PC-9 (cell line): ENCODE measurements at regions not wholly inside any gene's neighbourhood (a gene's known extent, or its start where the extent isn't known, plus 50 kb on each side); places are given as distances from the start of the nearest gene placed in this dataset.

Source experiments
- BruUV-seq: library from RNA; stranded (reverse); fragments of 400-500 nt; replicated peaks from 2 replicates; lab custom pipeline; 2021; lab: Mats Ljungman, UMichigan
- CTCF ChIA-PET: fragments of 300-600 bp; sonication (Branson Sonifier 250); formaldehyde crosslinking; loops from one replicate; lab custom pipeline; 2022; ENCODE audit warnings: antibody characterized with exemption; lab: Charles Lee
- POLR2A ChIA-PET: fragments of 300-600 bp; sonication (Branson Sonifier 250); formaldehyde crosslinking; loops from one replicate; lab custom pipeline; 2022; ENCODE audit warnings: antibody characterized with exemption; ENCODE audit not compliant: unreplicated experiment; lab: Charles Lee
- DNase-seq, 2 experiments: peaks; one replicate each; pipeline versions ENCODE4 v3.0.0 to v3.0.0-alpha.2; 2015 to 2022; ENCODE audit warnings: mixed read lengths in 1 of 2
- H2AFZ ChIP-seq: fragments of 200-600 bp; sonication (generic); 2 replicates; pipeline ENCODE4 v1.8.1; 2017; ENCODE audit warnings: antibody characterized with exemption
- H3F3A ChIP-seq: fragments of 200-600 bp; sonication (generic); 2 replicates; pipeline ENCODE4 v1.8.1; 2017; ENCODE audit warnings: antibody characterized with exemption, mild to moderate bottlenecking, low read depth; ENCODE audit not compliant: insufficient read depth
- H3K27ac ChIP-seq: fragments of 200-600 bp; sonication (generic); 2 replicates; pipeline ENCODE4 v1.6.1; 2016; ENCODE audit warnings: mixed run types
- H3K27me3 ChIP-seq: fragments of 200-600 bp; sonication (generic); 2 replicates; pipeline ENCODE4 v1.6.1; 2016; ENCODE audit warnings: low read depth, mixed run types; ENCODE audit not compliant: insufficient read depth
- H3K36me3 ChIP-seq: fragments of 200-600 bp; sonication (generic); 2 replicates; pipeline ENCODE4 v1.6.1; 2016; ENCODE audit warnings: low read depth, mixed run types
- H3K4me1 ChIP-seq: fragments of 200-600 bp; sonication (generic); replicated peaks from 2 replicates; pipeline ENCODE4 v1.6.1; 2016; ENCODE audit warnings: mixed run types; ENCODE audit not compliant: insufficient read depth
- H3K4me2 ChIP-seq: fragments of 200-600 bp; sonication (generic); 2 replicates; pipeline ENCODE4 v1.6.1; 2017; ENCODE audit warnings: mixed run types
- H3K4me3 ChIP-seq: fragments of 200-600 bp; sonication (generic); 2 replicates; pipeline ENCODE4 v1.6.1; 2016; ENCODE audit warnings: mixed run types
- H3K79me2 ChIP-seq: fragments of 200-600 bp; sonication (generic); 2 replicates; pipeline ENCODE4 v1.6.1; 2017; ENCODE audit warnings: low read depth, mixed run types
- H3K9me2 ChIP-seq: fragments of 200-600 bp; sonication (generic); 2 replicates; pipeline ENCODE4 v1.8.1; 2017; ENCODE audit warnings: mild to moderate bottlenecking; ENCODE audit not compliant: insufficient read depth
- H3K9me3 ChIP-seq: fragments of 200-600 bp; sonication (generic); 2 replicates; pipeline ENCODE4 v1.8.1; 2016; ENCODE audit warnings: low read depth; ENCODE audit not compliant: insufficient read depth
- H4K20me1 ChIP-seq: fragments of 200-600 bp; sonication (generic); 2 replicates; pipeline ENCODE4 v1.8.1; 2017; ENCODE audit not compliant: insufficient read depth
- CTCF ChIP-seq: fragments of 200-600 bp; sonication (generic); conservative IDR thresholded peaks from 2 replicates; pipeline ENCODE4 v1.6.1; 2017; ENCODE audit warnings: mixed run types, antibody characterized with exemption, mild to moderate bottlenecking, moderate library complexity
- EZH2 ChIP-seq: fragments of 200-600 bp; sonication (generic); IDR thresholded peaks from 2 replicates; pipeline ENCODE4 v1.8.0; 2017; ENCODE audit warnings: antibody characterized with exemption, low read depth
- intact Hi-C: fragments of 100-400 bp; cut with micrococcal nuclease; formaldehyde crosslinking; loops from one replicate; pipeline ENCODE4 v1.10.0; 2022; ENCODE audit not compliant: unreplicated experiment

DNA sequence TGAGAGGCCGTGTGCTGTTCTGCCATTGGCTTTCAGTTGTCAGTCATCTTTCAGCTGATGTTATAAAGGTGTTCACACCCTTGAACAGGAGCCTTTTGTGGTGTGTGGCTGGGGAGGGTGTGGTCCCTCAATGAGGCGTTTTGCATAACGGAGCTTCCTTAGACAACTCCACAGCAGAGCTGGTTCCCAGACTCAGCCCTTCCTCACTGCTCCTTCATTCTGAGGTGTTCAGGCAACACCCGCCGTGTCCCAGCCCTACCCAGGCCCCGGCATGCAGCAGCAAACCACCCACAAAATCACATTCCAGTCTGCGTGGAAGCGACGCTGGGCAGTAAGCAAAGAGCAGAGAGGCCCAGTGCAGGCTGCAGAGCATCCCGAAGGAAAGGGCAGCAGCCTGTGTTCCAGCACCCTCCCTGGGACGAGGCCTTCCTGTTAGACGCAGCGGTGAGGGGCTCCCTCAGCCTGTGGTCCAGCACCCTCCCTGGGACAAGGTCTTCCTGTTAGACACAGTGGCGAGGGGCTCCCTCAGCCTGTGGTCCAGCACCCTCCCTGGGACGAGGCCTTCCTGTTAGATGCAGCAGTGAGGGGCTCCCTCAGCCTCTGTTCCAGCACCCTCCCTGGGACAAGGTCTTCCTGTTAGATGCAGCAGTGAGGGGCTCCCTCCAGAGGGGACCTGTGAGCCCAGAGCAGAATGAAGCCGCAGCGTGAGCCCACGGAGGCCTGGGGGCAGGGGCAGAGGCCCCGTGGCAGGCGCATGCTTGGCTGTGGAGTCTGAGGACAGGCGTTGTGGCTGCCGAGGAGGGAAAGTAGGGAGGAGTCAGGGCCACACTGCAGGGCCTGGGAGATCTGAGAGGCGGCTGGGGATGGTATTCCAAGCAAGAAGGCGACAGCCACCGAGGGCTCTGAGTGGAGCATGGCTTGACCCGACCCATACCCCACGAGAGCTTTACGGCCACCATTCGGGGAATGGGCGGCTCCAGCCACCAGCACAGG lies 201.8 kb upstream of the HDAC4 start:
- POLR2A ChIA-PET, result no interaction called here
- BruUV-seq, result no TSS peak

GRCh38 chr2:239601880-239602279 lies 201.1 kb upstream of the HDAC4 start:
- Histone ChIP-seq H3K4me3 (no peak overlapping the region), H2AFZ (no peak overlapping the region), H3K4me1 (no peaks in the 10 kb centered on the region), H3K36me3 (no peaks in the 10 kb centered on the region), H3K27ac (no peak overlapping the region), H3F3A (no peaks in the 10 kb centered on the region), H3K79me2 (no peaks in the 10 kb centered on the region), H4K20me1 (no peaks in the 10 kb centered on the region), H3K4me2 (no peak overlapping the region), H3K9me3 (no peaks in the 10 kb centered on the region), H3K9me2 (no peaks in the 10 kb centered on the region), H3K27me3 (peaks cover 99% of the 10 kb centered on the region)
- TF ChIP-seq CTCF (no peak), EZH2 (0 out of 2 replicates have a peak, but pooled peaks have one; percentile 73)
- ChIA-PET CTCF (no interaction called here), POLR2A (no interaction called here)
- intact Hi-C loops, result no loop called here
- no TSS peak for BruUV-seq
- DNase-seq, result no peak

More for the DNA sequence above, 201.8 kb upstream of the HDAC4 start:
- H4K20me1 ChIP-seq, result no peaks in the 10 kb centered on the region
- TF ChIP-seq EZH2, result no peak
- TF ChIP-seq CTCF, result no peak
- H3K4me3 ChIP-seq, result no peak overlapping the region
- H3F3A ChIP-seq, result no peaks in the 10 kb centered on the region
- peaks cover 99% of the 10 kb centered on the region for H3K27me3 ChIP-seq
- DNase-seq, result no peak
- H3K36me3 ChIP-seq, result no peaks in the 10 kb centered on the region
- CTCF ChIA-PET, result no interaction called here
- no peak overlapping the region for H3K27ac ChIP-seq
- intact Hi-C loops, result no loop called here
- no peaks in the 10 kb centered on the region for H3K79me2 ChIP-seq
- no peak overlapping the region for H3K4me2 ChIP-seq
- H2AFZ ChIP-seq, result no peak overlapping the region
- H3K9me3 ChIP-seq, result no peaks in the 10 kb centered on the region
- no peaks in the 10 kb centered on the region for H3K9me2 ChIP-seq
- H3K4me1 ChIP-seq, result no peaks in the 10 kb centered on the region

DNA sequence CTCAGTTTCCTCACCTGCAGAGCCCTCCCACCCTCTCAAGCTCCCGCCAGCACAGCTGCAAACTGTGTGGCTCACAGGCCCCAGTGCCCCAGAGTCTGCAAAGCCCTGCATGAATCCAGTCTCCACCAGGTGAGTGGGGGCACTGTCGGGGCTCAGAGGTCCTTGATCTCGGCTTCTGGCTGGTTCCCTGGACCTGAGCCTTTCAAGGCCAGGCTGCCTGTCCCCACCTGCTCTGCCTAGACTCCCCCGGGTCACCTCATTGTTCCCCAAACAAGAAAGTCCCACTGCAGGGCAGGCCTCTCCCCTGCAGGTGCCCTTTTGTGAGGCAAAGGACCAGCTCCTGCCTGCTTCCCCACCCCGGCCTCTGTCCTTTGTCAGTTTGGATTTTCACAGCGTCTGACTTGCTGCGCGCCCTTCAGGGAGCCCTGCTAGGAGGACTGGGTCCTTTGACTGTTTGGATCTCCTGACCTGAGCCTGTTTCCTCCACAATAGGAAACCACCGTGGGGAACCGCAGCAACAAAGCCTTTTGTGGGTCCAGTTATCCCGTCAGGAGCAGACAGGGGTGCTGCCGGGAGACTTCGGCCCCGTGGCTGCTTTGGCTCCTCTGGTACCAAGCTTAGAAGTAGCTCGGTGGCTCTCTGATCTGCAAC lies 200.5 kb upstream of the HDAC4 start:
- H3K4me3 ChIP-seq, result no peak overlapping the region
- no peaks in the 10 kb centered on the region for H3K36me3 ChIP-seq
- H3K79me2 ChIP-seq, result no peaks in the 10 kb centered on the region
- H3K27ac ChIP-seq, result no peak overlapping the region
- ChIA-PET CTCF (no interaction called here), POLR2A (no interaction called here)
- no peaks in the 10 kb centered on the region for H3K9me3 ChIP-seq
- TF ChIP-seq CTCF (no peak), EZH2 (no peak)
- DNase-seq, result no peak
- no peak overlapping the region for H3K4me2 ChIP-seq
- intact Hi-C loops, result no loop called here
- H2AFZ ChIP-seq, result no peak overlapping the region
- BruUV-seq, result no TSS peak
- H3F3A ChIP-seq, result no peaks in the 10 kb centered on the region
- H3K4me1 ChIP-seq, result no peaks in the 10 kb centered on the region
- no peaks in the 10 kb centered on the region for H3K9me2 ChIP-seq
- peaks cover 99% of the 10 kb centered on the region for H3K27me3 ChIP-seq
- no peaks in the 10 kb centered on the region for H4K20me1 ChIP-seq
